ENCODE measurements at regions not wholly inside any gene's neighbourhood (a gene's known extent, or its start where the extent isn't known, plus 50 kb on each side); places are given as distances from the start of the nearest gene placed in this dataset.

DNA sequence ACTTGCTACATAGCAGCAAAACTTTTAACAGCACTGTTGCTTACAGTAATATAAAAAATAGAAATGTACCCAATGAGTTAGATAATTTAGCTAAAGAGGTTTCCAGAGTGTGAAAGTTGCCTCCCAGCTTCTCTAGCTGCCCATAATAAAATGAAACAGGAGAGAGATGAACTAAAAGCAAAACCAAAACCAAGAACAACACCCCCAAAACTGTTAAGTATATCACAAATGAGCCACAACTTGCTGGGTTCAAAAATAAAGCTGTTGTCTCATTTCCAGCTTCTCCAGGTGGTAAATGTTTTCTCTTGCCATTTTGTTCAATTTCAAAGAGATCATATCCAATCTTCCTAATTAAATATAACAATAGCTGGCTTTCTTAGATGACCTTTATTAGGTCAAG is 614.0 kb downstream of the ETNK1 start:
- TF ChIP-seq HNF4G (IDR thresholded peaks at IDR 0.05) (no peak), NR2F2 (IDR thresholded peaks at IDR 0.05) (no peak), GABPA (IDR thresholded peaks at IDR 0.05 in 1 of 2, conservative IDR thresholded peaks at IDR 0.05 in 1 of 2) (no peak)

Data from liver (tissue), 2 donors.